ENCODE measurements at regions not wholly inside any gene's neighbourhood (a gene's known extent, or its start where the extent isn't known, plus 50 kb on each side); places are given as distances from the start of the nearest gene placed in this dataset.

- peak; percentile 83 for ATAC-seq
- Histone ChIP-seq H3K9me3 (ENCODE audit: control insufficient read depth in 2 of 3, low read length in 3 of 3) (no peaks in the 10 kb centered on the region), H3K27me3 (ENCODE audit: control insufficient read depth in 2 of 2, insufficient read depth in 2 of 2, low read length in 2 of 2) (no peaks in the 10 kb centered on the region), H3K4me1 (ENCODE audit: control insufficient read depth in 2 of 2, insufficient read depth in 2 of 2, low read length in 2 of 2) (peaks cover 16 to 23% of the 10 kb centered on the region in 2 donors), H3K4me3 (ENCODE audit: low read length) (no peak overlapping the region), H3K27ac (ENCODE audit: low read depth, low read length) (no peak overlapping the region), H3K36me3 (ENCODE audit: control insufficient read depth in 2 of 3, insufficient read depth in 3 of 3, low read length in 3 of 3) (no peaks in the 10 kb centered on the region)
- intact Hi-C loops (cut with micrococcal nuclease) = loop anchor here (1.0 to 10.0 kb wide), 11 partner anchors 41 to 591 kb away; partner anchors contain the start of gene TRIB2 (in 2 of the 2)
- Mint-ChIP-seq H3K36me3 (peaks cover 0 to 10% (median 0%) of the 10 kb centered on the region in 5 donors), H3K4me3 (peak overlapping the region in 9 of 10 donors; percentile 18 to 75 (median 30)), H3K4me1 (peaks cover 27 to 82% (median 66%) of the 10 kb centered on the region in 7 donors), H3K27ac (peak overlapping the region; percentile 24 to 77 (median 52)), H3K27me3 (no peaks in the 10 kb centered on the region), H3K9me3 (peaks cover 0 to 2% (median 0%) of the 10 kb centered on the region in 11 donors)
- peak in 8 of 9 donors; percentile 26 to 72 (median 64) for DNase-seq
- POLR2A ChIA-PET = interaction anchor here (0.6 to 3.7 kb wide), 4 partner anchors 86 to 299 kb away, joined by 3 to 23 read pairs (median 6); no protein-coding TSS in a partner anchor
- CTCF ChIA-PET = interaction anchor here (0.7 to 3.5 kb wide), 4 partner anchors 300 to 603 kb away, joined by 3 to 45 read pairs (median 4); partner anchors contain the start of gene TRIB2
Observed at GRCh38 chr2:12416600-12416999, 300.1 kb upstream of the TRIB2 start.

GRCh38 chr2:12417786-12418185, 298.9 kb upstream of the TRIB2 start:
- Mint-ChIP-seq H3K36me3 (peaks cover 0 to 4% (median 0%) of the 10 kb centered on the region in 5 donors), H3K4me3 (no peak overlapping the region), H3K9me3 (peaks cover 0 to 2% (median 0%) of the 10 kb centered on the region in 11 donors), H3K27ac (peak overlapping the region in 1 of 9 donors; percentile 77), H3K4me1 (peaks cover 22 to 71% (median 56%) of the 10 kb centered on the region in 7 donors), H3K27me3 (no peaks in the 10 kb centered on the region)
- Histone ChIP-seq H3K4me3 (ENCODE audit: low read length) (no peak overlapping the region), H3K36me3 (ENCODE audit: control insufficient read depth in 2 of 3, insufficient read depth in 3 of 3, low read length in 3 of 3) (no peaks in the 10 kb centered on the region), H3K27ac (ENCODE audit: low read depth, low read length) (no peak overlapping the region), H3K27me3 (ENCODE audit: control insufficient read depth in 2 of 2, insufficient read depth in 2 of 2, low read length in 2 of 2) (no peaks in the 10 kb centered on the region), H3K4me1 (ENCODE audit: control insufficient read depth in 2 of 2, insufficient read depth in 2 of 2, low read length in 2 of 2) (peaks cover 9 to 21% of the 10 kb centered on the region in 2 donors), H3K9me3 (ENCODE audit: control insufficient read depth in 2 of 3, low read length in 3 of 3) (no peaks in the 10 kb centered on the region)
- ChIA-PET CTCF (interaction anchor here (1.0 kb wide), 1 partner anchor 298 kb away, joined by 3 read pairs; the partner anchor contains the start of gene TRIB2), POLR2A (no interaction called here)
- DNase-seq (no peak), ATAC-seq (no peak)
- intact Hi-C loops (cut with micrococcal nuclease) = loop anchor here (5.0 to 10.0 kb wide), 4 partner anchors 40 to 590 kb away; no protein-coding TSS in a partner anchor

GRCh38 chr2:12419803-12420202, 296.9 kb upstream of the TRIB2 start:
- no peaks in the 10 kb centered on the region for H3K9me3 ChIP-seq (ENCODE audit: control insufficient read depth in 2 of 3, low read length in 3 of 3)
- H3K4me3 ChIP-seq (ENCODE audit: low read length) = no peak overlapping the region
- H3K4me1 Mint-ChIP-seq = peaks cover 20 to 62% (median 53%) of the 10 kb centered on the region in 7 donors
- no peak overlapping the region for H3K27ac ChIP-seq (ENCODE audit: low read depth, low read length)
- ATAC-seq (peak; percentile 30), DNase-seq (no peak)
- peaks cover 0 to 2% (median 0%) of the 10 kb centered on the region in 11 donors for H3K9me3 Mint-ChIP-seq
- POLR2A ChIA-PET = no interaction called here
- no peaks in the 10 kb centered on the region for H3K27me3 ChIP-seq (ENCODE audit: control insufficient read depth in 2 of 2, insufficient read depth in 2 of 2, low read length in 2 of 2)
- no peaks in the 10 kb centered on the region for H3K36me3 ChIP-seq (ENCODE audit: control insufficient read depth in 2 of 3, insufficient read depth in 3 of 3, low read length in 3 of 3)
- intact Hi-C loops (cut with micrococcal nuclease) = loop anchor here (1.0 to 10.0 kb wide), 5 partner anchors 9 to 587 kb away; no protein-coding TSS in a partner anchor
- H3K4me3 Mint-ChIP-seq = no peak overlapping the region
- peaks cover 0 to 2% (median 0%) of the 10 kb centered on the region in 5 donors for H3K27me3 Mint-ChIP-seq
- H3K36me3 Mint-ChIP-seq = peaks cover 0 to 3% (median 0%) of the 10 kb centered on the region in 5 donors
- CTCF ChIA-PET = interaction anchor here (1.1 kb wide), 1 partner anchor 13 kb away, joined by 3 read pairs; no protein-coding TSS in a partner anchor
- peak overlapping the region in 3 of 9 donors; percentile 28 to 56 (median 44) for H3K27ac Mint-ChIP-seq
- H3K4me1 ChIP-seq (ENCODE audit: control insufficient read depth in 2 of 2, insufficient read depth in 2 of 2, low read length in 2 of 2) = peaks cover 8 to 17% of the 10 kb centered on the region in 2 donors

GRCh38 chr2:12421046-12421445, 295.7 kb upstream of the TRIB2 start:
- Mint-ChIP-seq H3K4me3 (no peak overlapping the region), H3K27ac (peak overlapping the region in 4 of 9 donors; percentile 1 to 44 (median 28)), H3K9me3 (peaks cover 0 to 2% (median 0%) of the 10 kb centered on the region in 11 donors), H3K36me3 (peaks cover 0 to 3% (median 0%) of the 10 kb centered on the region in 5 donors), H3K27me3 (peaks cover 0 to 2% (median 0%) of the 10 kb centered on the region in 5 donors), H3K4me1 (peaks cover 19 to 60% (median 42%) of the 10 kb centered on the region in 7 donors)
- H3K36me3 ChIP-seq (ENCODE audit: control insufficient read depth in 2 of 3, insufficient read depth in 3 of 3, low read length in 3 of 3) = no peaks in the 10 kb centered on the region
- CTCF ChIA-PET = interaction anchor here (0.6 to 1.8 kb wide), 4 partner anchors 12 to 1288 kb away, joined by 3 to 7 read pairs (median 4); partner anchors contain the start of gene TRIB2
- intact Hi-C loops (cut with micrococcal nuclease) = no loop called here
- no peaks in the 10 kb centered on the region for H3K9me3 ChIP-seq (ENCODE audit: control insufficient read depth in 2 of 3, low read length in 3 of 3)
- DNase-seq (no peak), ATAC-seq (no peak)
- H3K27ac ChIP-seq (ENCODE audit: low read depth, low read length) = no peak overlapping the region
- H3K4me1 ChIP-seq (ENCODE audit: control insufficient read depth in 2 of 2, insufficient read depth in 2 of 2, low read length in 2 of 2) = peaks cover 8 to 17% of the 10 kb centered on the region in 2 donors
- no peak overlapping the region for H3K4me3 ChIP-seq (ENCODE audit: low read length)
- no peaks in the 10 kb centered on the region for H3K27me3 ChIP-seq (ENCODE audit: control insufficient read depth in 2 of 2, insufficient read depth in 2 of 2, low read length in 2 of 2)
- POLR2A ChIA-PET = no interaction called here

- no peak for DNase-seq
- ChIA-PET POLR2A (interaction anchor here (1.1 kb wide), 1 partner anchor 13 kb away, joined by 8 read pairs; no protein-coding TSS in a partner anchor), CTCF (no interaction called here)
- H3K9me3 ChIP-seq (ENCODE audit: control insufficient read depth in 2 of 3, low read length in 3 of 3) = no peaks in the 10 kb centered on the region
- peak overlapping the region in 1 of 9 donors; percentile 72 for H3K27ac Mint-ChIP-seq
- H3K9me3 Mint-ChIP-seq = peaks cover 0 to 2% (median 0%) of the 10 kb centered on the region in 11 donors
- no peak overlapping the region for H3K4me3 Mint-ChIP-seq
- peaks cover 12 to 59% (median 26%) of the 10 kb centered on the region in 7 donors for H3K4me1 Mint-ChIP-seq
- H3K27me3 Mint-ChIP-seq = peaks cover 0 to 2% (median 0%) of the 10 kb centered on the region in 5 donors
- H3K36me3 Mint-ChIP-seq = peaks cover 0 to 5% (median 0%) of the 10 kb centered on the region in 5 donors
- peaks cover 0 to 4% of the 10 kb centered on the region in 2 donors for H3K4me1 ChIP-seq (ENCODE audit: control insufficient read depth in 2 of 2, insufficient read depth in 2 of 2, low read length in 2 of 2)
- no peak for ATAC-seq
- H3K27me3 ChIP-seq (ENCODE audit: control insufficient read depth in 2 of 2, insufficient read depth in 2 of 2, low read length in 2 of 2) = no peaks in the 10 kb centered on the region
- H3K27ac ChIP-seq (ENCODE audit: low read depth, low read length) = no peak overlapping the region
- no peak overlapping the region for H3K4me3 ChIP-seq (ENCODE audit: low read length)
- intact Hi-C loops (cut with micrococcal nuclease) = no loop called here
- no peaks in the 10 kb centered on the region for H3K36me3 ChIP-seq (ENCODE audit: control insufficient read depth in 2 of 3, insufficient read depth in 3 of 3, low read length in 3 of 3)
Observed at GRCh38 chr2:12424219-12424618, 292.5 kb upstream of the TRIB2 start.

- ATAC-seq (no peak), DNase-seq (no peak)
- Histone ChIP-seq H3K36me3 (ENCODE audit: control insufficient read depth in 2 of 3, insufficient read depth in 3 of 3, low read length in 3 of 3) (no peaks in the 10 kb centered on the region), H3K4me3 (ENCODE audit: low read length) (no peak overlapping the region), H3K9me3 (ENCODE audit: control insufficient read depth in 2 of 3, low read length in 3 of 3) (no peaks in the 10 kb centered on the region), H3K27ac (ENCODE audit: low read depth, low read length) (no peak overlapping the region), H3K27me3 (ENCODE audit: control insufficient read depth in 2 of 2, insufficient read depth in 2 of 2, low read length in 2 of 2) (no peaks in the 10 kb centered on the region), H3K4me1 (ENCODE audit: control insufficient read depth in 2 of 2, insufficient read depth in 2 of 2, low read length in 2 of 2) (peaks cover 0 to 4% of the 10 kb centered on the region in 2 donors)
- no peak overlapping the region for H3K4me3 Mint-ChIP-seq
- intact Hi-C loops (cut with micrococcal nuclease) = no loop called here
- peaks cover 0 to 2% (median 0%) of the 10 kb centered on the region in 11 donors for H3K9me3 Mint-ChIP-seq
- H3K4me1 Mint-ChIP-seq = peaks cover 16 to 60% (median 25%) of the 10 kb centered on the region in 7 donors
- ChIA-PET CTCF (no interaction called here), POLR2A (interaction anchor here (0.7 to 1.1 kb wide), 2 partner anchors 12 to 291 kb away, joined by 3 to 8 read pairs; no protein-coding TSS in a partner anchor)
- H3K27ac Mint-ChIP-seq = peak overlapping the region in 3 of 9 donors; percentile 5 to 44 (median 26)
- H3K27me3 Mint-ChIP-seq = peaks cover 0 to 2% (median 0%) of the 10 kb centered on the region in 5 donors
- peaks cover 0 to 5% (median 0%) of the 10 kb centered on the region in 5 donors for H3K36me3 Mint-ChIP-seq
Observed at GRCh38 chr2:12424809-12425208, 291.9 kb upstream of the TRIB2 start.

All from naive thymus-derived CD4-positive, alpha-beta T cell (primary cell).